ENCODE measurements at regions not wholly inside any gene's neighbourhood (a gene's known extent, or its start where the extent isn't known, plus 50 kb on each side); places are given as distances from the start of the nearest gene placed in this dataset.

DNA sequence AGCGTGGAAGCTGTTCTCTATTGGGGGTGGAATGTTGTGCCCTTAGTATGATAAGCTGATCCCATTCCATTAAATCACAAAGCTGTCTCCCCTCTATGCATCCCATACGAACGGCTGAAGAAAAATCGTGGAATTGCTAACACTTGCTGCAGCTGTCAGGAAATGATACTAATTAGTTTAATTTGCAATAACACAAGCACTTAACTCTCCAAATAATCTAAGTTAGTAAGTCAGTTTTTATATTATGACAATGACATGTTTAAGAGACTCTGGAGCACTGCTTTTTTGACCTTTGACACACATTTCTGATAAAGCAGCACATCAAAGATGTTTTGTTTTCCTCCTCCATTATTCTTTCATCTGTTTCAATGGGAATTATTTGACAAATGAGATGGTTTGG is 123.7 kb upstream of the SATB2 start:
- TF ChIP-seq, protein P1, sequence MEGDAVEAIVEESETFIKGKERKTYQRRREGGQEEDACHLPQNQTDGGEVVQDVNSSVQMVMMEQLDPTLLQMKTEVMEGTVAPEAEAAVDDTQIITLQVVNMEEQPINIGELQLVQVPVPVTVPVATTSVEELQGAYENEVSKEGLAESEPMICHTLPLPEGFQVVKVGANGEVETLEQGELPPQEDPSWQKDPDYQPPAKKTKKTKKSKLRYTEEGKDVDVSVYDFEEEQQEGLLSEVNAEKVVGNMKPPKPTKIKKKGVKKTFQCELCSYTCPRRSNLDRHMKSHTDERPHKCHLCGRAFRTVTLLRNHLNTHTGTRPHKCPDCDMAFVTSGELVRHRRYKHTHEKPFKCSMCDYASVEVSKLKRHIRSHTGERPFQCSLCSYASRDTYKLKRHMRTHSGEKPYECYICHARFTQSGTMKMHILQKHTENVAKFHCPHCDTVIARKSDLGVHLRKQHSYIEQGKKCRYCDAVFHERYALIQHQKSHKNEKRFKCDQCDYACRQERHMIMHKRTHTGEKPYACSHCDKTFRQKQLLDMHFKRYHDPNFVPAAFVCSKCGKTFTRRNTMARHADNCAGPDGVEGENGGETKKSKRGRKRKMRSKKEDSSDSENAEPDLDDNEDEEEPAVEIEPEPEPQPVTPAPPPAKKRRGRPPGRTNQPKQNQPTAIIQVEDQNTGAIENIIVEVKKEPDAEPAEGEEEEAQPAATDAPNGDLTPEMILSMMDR (IDR thresholded peaks at IDR 0.05): no peak
- no peak for TF ChIP-seq POLR2A (IDR thresholded peaks at IDR 0.05)
